ENCODE measurements at regions not wholly inside any gene's neighbourhood (a gene's known extent, or its start where the extent isn't known, plus 50 kb on each side); places are given as distances from the start of the nearest gene placed in this dataset.
"Not testable (repeated sequence)": the region's sequence is repeated elsewhere in the genome, so short reads cannot be mapped to it uniquely, and the experiment has no call there.

- Mint-ChIP-seq H3K4me3 (no peak overlapping the region), H3K27ac (no peak overlapping the region), H3K36me3 (ENCODE audit: low read depth) (no peaks in the 10 kb centered on the region), H3K4me1 (peaks cover 5% of the 10 kb centered on the region), H3K27me3 (peaks cover 19% of the 10 kb centered on the region), H3K9me3 (peaks cover 5% of the 10 kb centered on the region)
- no peak for ATAC-seq (replicated peaks)
These were observed 71.6 kb downstream of the TFAP2A start for GRCh38 chr6:10343320-10343719.

- no peak overlapping the region for H3K4me3 Mint-ChIP-seq
- peaks cover 11% of the 10 kb centered on the region for H3K27me3 Mint-ChIP-seq
- H3K9me3 Mint-ChIP-seq = no peaks in the 10 kb centered on the region
- no peaks in the 10 kb centered on the region for H3K4me1 Mint-ChIP-seq
- no peak for ATAC-seq (replicated peaks)
- H3K36me3 Mint-ChIP-seq (ENCODE audit: low read depth) = no peaks in the 10 kb centered on the region
- no peak overlapping the region for H3K27ac Mint-ChIP-seq
These were observed 73.3 kb downstream of the TFAP2A start for GRCh38 chr6:10341605-10342004.

DNA sequence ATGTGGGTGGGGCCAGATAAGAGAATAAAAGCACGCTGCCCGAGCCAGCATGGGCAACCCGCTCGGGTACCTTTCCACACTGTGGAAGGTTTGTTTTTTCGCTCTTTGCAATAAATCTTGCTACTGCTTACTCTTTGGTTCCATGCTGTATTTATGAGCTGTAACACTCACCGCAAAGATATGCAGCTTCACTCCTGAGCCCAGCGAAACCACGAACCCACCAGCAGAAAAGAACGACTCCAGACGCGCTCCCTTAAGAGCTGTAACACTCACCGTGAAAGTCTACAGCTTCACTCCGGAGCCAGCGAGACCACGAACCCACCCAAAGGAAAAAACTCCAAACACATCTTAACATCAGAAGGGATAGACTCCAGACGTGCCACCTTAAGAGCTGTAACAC, 76.7 kb downstream of the TFAP2A start:
- H3K4me3 Mint-ChIP-seq = no peak overlapping the region
- ATAC-seq (replicated peaks) = no peak
- H3K4me1 Mint-ChIP-seq = no peaks in the 10 kb centered on the region
- no peaks in the 10 kb centered on the region for H3K36me3 Mint-ChIP-seq (ENCODE audit: low read depth)
- H3K27ac Mint-ChIP-seq = no peak overlapping the region
- H3K9me3 Mint-ChIP-seq = no peaks in the 10 kb centered on the region
- H3K27me3 Mint-ChIP-seq = peaks cover 3% of the 10 kb centered on the region

DNA sequence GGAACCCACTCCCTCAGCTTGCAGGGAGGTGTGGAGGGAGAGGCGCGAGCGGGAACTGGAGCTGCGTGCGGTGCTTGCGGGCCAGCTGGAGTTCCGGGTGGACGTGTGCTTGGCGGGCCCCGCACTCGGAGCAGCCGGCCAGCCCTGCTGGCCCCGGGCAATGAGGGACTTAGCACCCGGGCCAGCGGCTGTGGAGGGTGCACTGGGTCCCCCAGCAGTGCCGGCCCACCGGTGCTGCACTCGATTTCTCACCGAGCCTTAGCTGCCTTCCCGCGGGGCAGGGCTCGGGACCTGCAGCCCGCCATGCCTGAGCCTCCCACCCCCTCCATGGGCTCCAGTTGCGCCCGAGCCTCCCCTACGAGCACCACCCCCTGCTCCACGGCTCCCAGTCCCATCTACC, 77.5 kb downstream of the TFAP2A start:
- H3K36me3 Mint-ChIP-seq (ENCODE audit: low read depth); H3K4me1 Mint-ChIP-seq; H3K27ac Mint-ChIP-seq; H3K9me3 Mint-ChIP-seq; H3K27me3 Mint-ChIP-seq; ATAC-seq (replicated peaks); H3K4me3 Mint-ChIP-seq: not testable (repeated sequence)

GRCh38 chr6:10332111-10332510, 82.8 kb downstream of the TFAP2A start:
- ATAC-seq (replicated peaks) = no peak
- no peaks in the 10 kb centered on the region for H3K9me3 Mint-ChIP-seq
- no peak overlapping the region for H3K27ac Mint-ChIP-seq
- no peaks in the 10 kb centered on the region for H3K36me3 Mint-ChIP-seq (ENCODE audit: low read depth)
- no peaks in the 10 kb centered on the region for H3K4me1 Mint-ChIP-seq
- H3K4me3 Mint-ChIP-seq = no peak overlapping the region
- no peaks in the 10 kb centered on the region for H3K27me3 Mint-ChIP-seq

- Mint-ChIP-seq H3K27ac (no peak overlapping the region), H3K9me3 (no peaks in the 10 kb centered on the region), H3K27me3 (no peaks in the 10 kb centered on the region), H3K4me1 (no peaks in the 10 kb centered on the region), H3K36me3 (ENCODE audit: low read depth) (no peaks in the 10 kb centered on the region), H3K4me3 (no peak overlapping the region)
- ATAC-seq (replicated peaks) = no peak
These were observed 83.4 kb downstream of the TFAP2A start for GRCh38 chr6:10331334-10331968.

DNA sequence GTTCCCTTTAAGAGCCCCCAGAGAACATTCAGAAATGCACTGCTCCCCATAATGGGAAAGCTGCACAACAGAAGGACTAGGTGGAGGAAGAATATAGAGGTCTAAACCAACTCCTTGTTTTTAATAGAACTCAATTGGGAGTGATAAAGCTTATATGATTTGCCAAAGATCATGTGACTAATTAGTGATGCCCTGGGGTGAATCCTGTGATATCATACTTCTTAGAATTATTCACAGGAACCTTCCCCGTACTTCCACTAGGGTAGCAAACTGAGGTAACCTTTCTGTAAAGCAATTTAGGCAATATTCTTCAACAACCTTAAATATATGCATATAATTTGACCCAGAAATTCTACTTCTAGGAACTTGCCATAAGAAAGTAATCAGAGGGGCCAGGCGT, 84.4 kb downstream of the TFAP2A start:
- Mint-ChIP-seq H3K27ac (no peak overlapping the region), H3K36me3 (ENCODE audit: low read depth) (no peaks in the 10 kb centered on the region), H3K4me3 (no peak overlapping the region), H3K27me3 (no peaks in the 10 kb centered on the region), H3K4me1 (no peaks in the 10 kb centered on the region), H3K9me3 (no peaks in the 10 kb centered on the region)
- no peak for ATAC-seq (replicated peaks)

- ATAC-seq (replicated peaks) = no peak
- no peak overlapping the region for H3K4me3 Mint-ChIP-seq
- no peaks in the 10 kb centered on the region for H3K4me1 Mint-ChIP-seq
- no peaks in the 10 kb centered on the region for H3K9me3 Mint-ChIP-seq
- no peaks in the 10 kb centered on the region for H3K36me3 Mint-ChIP-seq (ENCODE audit: low read depth)
- H3K27ac Mint-ChIP-seq = no peak overlapping the region
- no peaks in the 10 kb centered on the region for H3K27me3 Mint-ChIP-seq
These were observed 91.9 kb downstream of the TFAP2A start for GRCh38 chr6:10323018-10323417.

DNA sequence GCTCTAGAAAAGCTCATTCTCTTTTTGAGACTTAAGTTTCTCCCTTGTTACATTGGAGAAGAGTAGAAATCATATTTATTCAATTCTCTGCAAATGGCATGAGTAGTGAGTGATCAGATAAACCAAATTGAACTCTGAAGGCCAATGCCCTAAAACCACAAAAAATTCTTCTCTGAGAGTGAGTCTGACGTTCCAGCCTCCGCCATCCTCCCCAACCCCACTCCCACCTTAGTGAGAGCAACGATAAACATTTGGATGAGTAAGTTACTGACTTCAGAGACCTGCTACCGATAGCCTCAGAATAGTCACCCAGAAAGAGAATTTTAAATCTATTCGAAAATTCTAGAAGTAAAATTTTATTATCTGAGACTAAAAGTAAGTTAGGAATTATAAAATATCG, 94.6 kb downstream of the TFAP2A start:
- H3K27ac Mint-ChIP-seq = no peak overlapping the region
- ATAC-seq (replicated peaks) = no peak
- no peaks in the 10 kb centered on the region for H3K9me3 Mint-ChIP-seq
- no peaks in the 10 kb centered on the region for H3K36me3 Mint-ChIP-seq (ENCODE audit: low read depth)
- no peaks in the 10 kb centered on the region for H3K27me3 Mint-ChIP-seq
- H3K4me3 Mint-ChIP-seq = no peak overlapping the region
- no peaks in the 10 kb centered on the region for H3K4me1 Mint-ChIP-seq

GRCh38 chr6:10316373-10316721, 98.5 kb downstream of the TFAP2A start:
- no peak overlapping the region for H3K4me3 Mint-ChIP-seq
- no peaks in the 10 kb centered on the region for H3K4me1 Mint-ChIP-seq
- H3K9me3 Mint-ChIP-seq = no peaks in the 10 kb centered on the region
- no peaks in the 10 kb centered on the region for H3K36me3 Mint-ChIP-seq (ENCODE audit: low read depth)
- ATAC-seq (replicated peaks) = no peak
- no peak overlapping the region for H3K27ac Mint-ChIP-seq
- no peaks in the 10 kb centered on the region for H3K27me3 Mint-ChIP-seq

GRCh38 chr6:10315658-10316372, 99.1 kb downstream of the TFAP2A start:
- Mint-ChIP-seq H3K4me3 (no peak overlapping the region), H3K27me3 (no peaks in the 10 kb centered on the region), H3K36me3 (ENCODE audit: low read depth) (no peaks in the 10 kb centered on the region), H3K4me1 (no peaks in the 10 kb centered on the region), H3K9me3 (no peaks in the 10 kb centered on the region), H3K27ac (no peak overlapping the region)
- no peak for ATAC-seq (replicated peaks)

DNA sequence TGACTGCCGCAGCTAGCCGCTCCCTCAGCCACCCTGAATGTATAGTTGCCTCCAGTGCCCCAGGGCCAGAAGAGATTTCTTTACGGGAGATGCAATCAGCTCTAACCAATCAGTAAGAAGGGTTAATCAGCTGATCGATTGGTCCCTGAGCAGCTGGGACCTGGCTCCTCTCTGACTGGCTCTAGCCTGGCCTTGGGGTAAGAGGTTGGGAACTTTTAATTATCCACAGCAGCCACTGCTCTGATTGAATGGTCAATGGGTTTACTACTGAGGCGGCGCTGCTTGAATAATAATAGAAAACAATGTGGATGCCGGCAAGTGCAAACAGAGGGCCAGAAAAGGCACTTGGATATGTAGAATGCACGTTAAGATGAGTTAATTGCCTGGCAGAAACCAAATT, 99.8 kb downstream of the TFAP2A start:
- H3K9me3 Mint-ChIP-seq = no peaks in the 10 kb centered on the region
- no peak overlapping the region for H3K27ac Mint-ChIP-seq
- no peak for ATAC-seq (replicated peaks)
- H3K27me3 Mint-ChIP-seq = no peaks in the 10 kb centered on the region
- H3K36me3 Mint-ChIP-seq (ENCODE audit: low read depth) = no peaks in the 10 kb centered on the region
- H3K4me1 Mint-ChIP-seq = no peaks in the 10 kb centered on the region
- H3K4me3 Mint-ChIP-seq = no peak overlapping the region

- H3K9me3 Mint-ChIP-seq = no peaks in the 10 kb centered on the region
- H3K36me3 Mint-ChIP-seq (ENCODE audit: low read depth) = no peaks in the 10 kb centered on the region
These were observed 100.5 kb downstream of the TFAP2A start for GRCh38 chr6:10314163-10314955.

GRCh38 chr6:10313799-10314162, 101.1 kb downstream of the TFAP2A start:
- H3K9me3 Mint-ChIP-seq = no peaks in the 10 kb centered on the region
- no peaks in the 10 kb centered on the region for H3K36me3 Mint-ChIP-seq (ENCODE audit: low read depth)
- H3K27ac Mint-ChIP-seq = no peak overlapping the region
- H3K4me3 Mint-ChIP-seq = no peak overlapping the region
- no peaks in the 10 kb centered on the region for H3K27me3 Mint-ChIP-seq
- ATAC-seq (replicated peaks) = no peak
- no peaks in the 10 kb centered on the region for H3K4me1 Mint-ChIP-seq

More at GRCh38 chr6:10314163-10314955, 100.5 kb downstream of the TFAP2A start:
- no peaks in the 10 kb centered on the region for H3K4me1 Mint-ChIP-seq
- ATAC-seq (replicated peaks) = no peak
- H3K4me3 Mint-ChIP-seq = no peak overlapping the region
- H3K27me3 Mint-ChIP-seq = no peaks in the 10 kb centered on the region
- H3K27ac Mint-ChIP-seq = no peak overlapping the region

- Mint-ChIP-seq H3K9me3 (no peaks in the 10 kb centered on the region), H3K27ac (no peak overlapping the region)
These were observed 102.4 kb downstream of the TFAP2A start for GRCh38 chr6:10312445-10312844.

More at GRCh38 chr6:10312445-10312844, 102.4 kb downstream of the TFAP2A start:
- H3K27me3 Mint-ChIP-seq = no peaks in the 10 kb centered on the region
- H3K36me3 Mint-ChIP-seq (ENCODE audit: low read depth) = no peaks in the 10 kb centered on the region
- H3K4me1 Mint-ChIP-seq = no peaks in the 10 kb centered on the region
- H3K4me3 Mint-ChIP-seq = no peak overlapping the region
- no peak for ATAC-seq (replicated peaks)

All from activated T-helper 17 cell treated with anti-CD3 and anti-CD28 coated beads, Interleukin-2, amount 50 U/mL, for 72 hours (primary cell).